ENCODE measurements at regions not wholly inside any gene's neighbourhood (a gene's known extent, or its start where the extent isn't known, plus 50 kb on each side); places are given as distances from the start of the nearest gene placed in this dataset.

DNA sequence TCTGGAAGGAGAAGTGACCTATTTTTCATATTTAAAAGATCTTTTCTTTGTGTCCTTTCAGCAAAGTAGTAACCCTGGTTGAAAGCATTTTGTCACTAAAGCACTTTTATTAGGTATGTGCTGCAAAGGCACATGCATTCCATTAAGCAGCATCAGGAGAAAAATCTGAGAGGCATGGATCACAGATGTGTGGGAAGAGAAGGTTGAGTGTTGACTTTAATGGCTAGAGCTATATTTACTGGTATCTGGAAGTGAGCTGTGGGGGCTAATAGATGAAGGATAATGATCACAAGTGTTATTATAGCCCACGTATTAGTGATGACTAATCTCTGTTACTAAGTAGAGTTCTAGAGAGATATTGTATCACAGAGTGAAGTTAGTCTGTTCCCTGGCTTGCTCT, 1520.7 kb downstream of the ARAP2 start:
- 12 to 42% (median 24%) methylated on average over 1 of the region's 1 CpG for WGBS, 5 donors
- H3K4me3 ChIP-seq, result no peak overlapping the region
- H3K27ac ChIP-seq, result no peak overlapping the region
- no peak for TF ChIP-seq EP300 (IDR thresholded peaks at IDR 0.05)
- no peak for TF ChIP-seq POLR2A (IDR thresholded peaks at IDR 0.05)
- no peak for TF ChIP-seq POLR2AphosphoS5 (IDR thresholded peaks at IDR 0.05)
- TF ChIP-seq, protein P1, sequence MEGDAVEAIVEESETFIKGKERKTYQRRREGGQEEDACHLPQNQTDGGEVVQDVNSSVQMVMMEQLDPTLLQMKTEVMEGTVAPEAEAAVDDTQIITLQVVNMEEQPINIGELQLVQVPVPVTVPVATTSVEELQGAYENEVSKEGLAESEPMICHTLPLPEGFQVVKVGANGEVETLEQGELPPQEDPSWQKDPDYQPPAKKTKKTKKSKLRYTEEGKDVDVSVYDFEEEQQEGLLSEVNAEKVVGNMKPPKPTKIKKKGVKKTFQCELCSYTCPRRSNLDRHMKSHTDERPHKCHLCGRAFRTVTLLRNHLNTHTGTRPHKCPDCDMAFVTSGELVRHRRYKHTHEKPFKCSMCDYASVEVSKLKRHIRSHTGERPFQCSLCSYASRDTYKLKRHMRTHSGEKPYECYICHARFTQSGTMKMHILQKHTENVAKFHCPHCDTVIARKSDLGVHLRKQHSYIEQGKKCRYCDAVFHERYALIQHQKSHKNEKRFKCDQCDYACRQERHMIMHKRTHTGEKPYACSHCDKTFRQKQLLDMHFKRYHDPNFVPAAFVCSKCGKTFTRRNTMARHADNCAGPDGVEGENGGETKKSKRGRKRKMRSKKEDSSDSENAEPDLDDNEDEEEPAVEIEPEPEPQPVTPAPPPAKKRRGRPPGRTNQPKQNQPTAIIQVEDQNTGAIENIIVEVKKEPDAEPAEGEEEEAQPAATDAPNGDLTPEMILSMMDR (IDR thresholded peaks at IDR 0.05), result no peak
- H3K9me3 ChIP-seq, result no peaks in the 10 kb centered on the region
- no peak for DNase-seq
- intact Hi-C loops (cut with DNase I; ENCODE audit: low total_unique reads), result no loop called here
- H3K27me3 ChIP-seq, result no peaks in the 10 kb centered on the region
- no peaks in the 10 kb centered on the region for H3K4me1 ChIP-seq
- no peaks in the 10 kb centered on the region for H3K36me3 ChIP-seq

DNA sequence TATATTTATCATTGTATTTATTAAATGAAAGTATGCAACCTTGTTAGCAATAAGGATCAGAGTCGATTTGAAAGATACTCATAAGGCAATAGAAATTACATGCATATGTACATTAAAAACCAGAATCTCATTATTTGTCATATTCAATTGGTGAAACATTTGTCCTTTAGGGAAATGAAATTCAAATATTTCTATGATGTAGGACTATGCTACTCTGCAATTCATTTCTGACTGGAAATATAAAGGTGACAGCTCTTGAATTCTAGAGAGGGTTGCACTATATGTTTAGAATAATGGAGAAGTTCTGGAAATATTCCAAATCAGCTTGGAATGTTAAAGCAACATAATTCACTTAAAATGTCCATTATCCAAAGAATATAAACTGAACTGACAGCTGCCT, 1519.8 kb downstream of the ARAP2 start:
- H3K4me1 ChIP-seq, result no peaks in the 10 kb centered on the region
- H3K4me3 ChIP-seq, result no peak overlapping the region
- DNase-seq, result no peak
- no peaks in the 10 kb centered on the region for H3K27me3 ChIP-seq
- TF ChIP-seq, protein P1 (IDR thresholded peaks at IDR 0.05), result no peak
- no peak for TF ChIP-seq EP300 (IDR thresholded peaks at IDR 0.05)
- TF ChIP-seq POLR2A (IDR thresholded peaks at IDR 0.05), result no peak
- TF ChIP-seq POLR2AphosphoS5 (IDR thresholded peaks at IDR 0.05), result no peak
- H3K27ac ChIP-seq, result no peak overlapping the region
- 60 to 88% (median 77%) methylated on average over 1 of the region's 1 CpG for WGBS, 5 donors
- intact Hi-C loops (cut with DNase I; ENCODE audit: low total_unique reads), result no loop called here
- H3K36me3 ChIP-seq, result no peaks in the 10 kb centered on the region
- H3K9me3 ChIP-seq, result no peaks in the 10 kb centered on the region

- Histone ChIP-seq H3K4me3 (no peak overlapping the region), H3K9me3 (no peaks in the 10 kb centered on the region), H3K4me1 (peaks cover 3 to 18% (median 9%) of the 10 kb centered on the region in 4 donors), H3K27me3 (no peaks in the 10 kb centered on the region), H3K36me3 (no peaks in the 10 kb centered on the region), H3K27ac (no peak overlapping the region)
- DNase-seq, result peak in 1 of 2 donors; percentile 61
- intact Hi-C loops (cut with DNase I; ENCODE audit: low total_unique reads), result no loop called here
- no peak for TF ChIP-seq POLR2AphosphoS5 (IDR thresholded peaks at IDR 0.05)
- no peak for TF ChIP-seq EP300 (IDR thresholded peaks at IDR 0.05)
- TF ChIP-seq POLR2A (IDR thresholded peaks at IDR 0.05), result no peak
- TF ChIP-seq, protein P1 (IDR thresholded peaks at IDR 0.05), result no peak
Observed at GRCh38 chr4:34731070-34731469, 1513.2 kb downstream of the ARAP2 start.

- intact Hi-C loops (cut with DNase I; ENCODE audit: low total_unique reads), result no loop called here
- no peak for TF ChIP-seq POLR2A (IDR thresholded peaks at IDR 0.05)
- TF ChIP-seq EP300 (IDR thresholded peaks at IDR 0.05), result no peak
- TF ChIP-seq, protein P1 (IDR thresholded peaks at IDR 0.05), result no peak
- no peak for TF ChIP-seq POLR2AphosphoS5 (IDR thresholded peaks at IDR 0.05)
- no peaks in the 10 kb centered on the region for H3K36me3 ChIP-seq
- peaks cover 3 to 18% (median 9%) of the 10 kb centered on the region in 4 donors for H3K4me1 ChIP-seq
- H3K27me3 ChIP-seq, result no peaks in the 10 kb centered on the region
- H3K4me3 ChIP-seq, result no peak overlapping the region
- DNase-seq, result peak in 1 of 2 donors; percentile 31
- 33 to 47% (median 34%) methylated on average over 2 of the region's 2 CpGs for WGBS, 5 donors
- H3K27ac ChIP-seq, result peak overlapping the region in 1 of 5 donors; percentile 11
- no peaks in the 10 kb centered on the region for H3K9me3 ChIP-seq
Observed at GRCh38 chr4:34732176-34732950, 1512.0 kb downstream of the ARAP2 start.

Data from stomach (tissue), 8 donors.